H9 (cell line): ENCODE measurements at regions not wholly inside any gene's neighbourhood (a gene's known extent, or its start where the extent isn't known, plus 50 kb on each side); places are given as distances from the start of the nearest gene placed in this dataset.

ENCODE experiments used
- DNase-seq: peaks from one replicate; pipeline ENCODE4 v3.0.0-alpha.2; 2017
- H2AFZ ChIP-seq: one replicate; pipeline ENCODE4 v1.6.1; 2013; ENCODE audit warnings: mild to moderate bottlenecking, low read length, control low read depth, moderate library complexity
- H2AK5ac ChIP-seq: 2 replicates; pipeline ENCODE4 v1.6.1; 2013; ENCODE audit warnings: low read length, control low read depth, mixed read lengths; ENCODE audit not compliant: insufficient read length
- H2BK120ac ChIP-seq: one replicate; pipeline ENCODE4 v1.6.1; 2013; ENCODE audit warnings: low read depth, mild to moderate bottlenecking, low read length, control low read depth, inconsistent platforms; ENCODE audit not compliant: poor library complexity, severe bottlenecking
- H2BK12ac ChIP-seq: 2 replicates; pipeline ENCODE4 v1.6.1; 2013; ENCODE audit warnings: low read length, control low read depth, mixed read lengths, low read depth; ENCODE audit not compliant: insufficient read length
- H2BK15ac ChIP-seq: 2 replicates; pipeline ENCODE4 v1.6.1; 2013; ENCODE audit warnings: low read depth, low read length, control low read depth
- H2BK20ac ChIP-seq: one replicate; pipeline ENCODE4 v1.6.1; 2013; ENCODE audit warnings: low read depth, mild to moderate bottlenecking, low read length, control low read depth, inconsistent platforms; ENCODE audit not compliant: poor library complexity, severe bottlenecking
- H2BK5ac ChIP-seq: 2 replicates; pipeline ENCODE4 v1.6.1; 2013; ENCODE audit warnings: low read length, control low read depth, mixed read lengths; ENCODE audit not compliant: insufficient read length
- H3K14ac ChIP-seq: 2 replicates; pipeline ENCODE4 v1.6.1; 2013; ENCODE audit warnings: low read length, control low read depth; ENCODE audit not compliant: insufficient read depth
- H3K18ac ChIP-seq: 2 replicates; pipeline ENCODE4 v1.6.1; 2013; ENCODE audit warnings: low read depth, mild to moderate bottlenecking, mixed read lengths, low read length, control low read depth; ENCODE audit not compliant: insufficient read length
- H3K23ac ChIP-seq: 2 replicates; pipeline ENCODE4 v1.6.1; 2013; ENCODE audit warnings: low read length, control low read depth, mixed read lengths, low read depth; ENCODE audit not compliant: insufficient read length
- H3K23me2 ChIP-seq: 2 replicates; pipeline ENCODE4 v1.6.1; 2013; ENCODE audit warnings: low read depth, mild to moderate bottlenecking, mixed read lengths, low read length, control low read depth; ENCODE audit not compliant: insufficient read length, poor library complexity, severe bottlenecking
- H3K27ac ChIP-seq: 2 replicates; pipeline ENCODE4 v1.5.1; 2013; ENCODE audit warnings: low read length, control low read depth, mixed read lengths, low read depth; ENCODE audit not compliant: insufficient read length
- H3K27me3 ChIP-seq: 2 replicates; pipeline ENCODE4 v1.6.1; 2013; ENCODE audit warnings: low read length, control low read depth, inconsistent platforms; ENCODE audit not compliant: insufficient read depth
- H3K4ac ChIP-seq: 2 replicates; pipeline ENCODE4 v1.6.1; 2013; ENCODE audit warnings: low read depth, mild to moderate bottlenecking, control low read depth, inconsistent platforms, low read length, moderate library complexity
- H3K4me1 ChIP-seq: 2 replicates; pipeline ENCODE4 v1.6.1; 2013; ENCODE audit warnings: low read length, control low read depth, inconsistent platforms; ENCODE audit not compliant: insufficient read depth
- H3K4me2 ChIP-seq: 2 replicates; pipeline ENCODE4 v1.6.1; 2013; ENCODE audit warnings: low read length, control low read depth, mixed read lengths; ENCODE audit not compliant: insufficient read length, insufficient read depth
- H3K56ac ChIP-seq: 2 replicates; pipeline ENCODE4 v1.6.1; 2013; ENCODE audit warnings: low read depth, mild to moderate bottlenecking, mixed read lengths, low read length, control low read depth; ENCODE audit not compliant: insufficient read length
- H3K79me1 ChIP-seq: 2 replicates; pipeline ENCODE4 v1.6.1; 2013; ENCODE audit warnings: low read depth, mild to moderate bottlenecking, moderate library complexity, low read length, control low read depth, inconsistent platforms; ENCODE audit not compliant: insufficient read depth, poor library complexity, severe bottlenecking
- H3K79me2 ChIP-seq: 2 replicates; pipeline ENCODE4 v1.6.1; 2013; ENCODE audit warnings: low read length, control low read depth, inconsistent platforms; ENCODE audit not compliant: insufficient read depth
- H3K9ac ChIP-seq: 2 replicates; pipeline ENCODE4 v1.6.1; 2013; ENCODE audit warnings: low read length, control low read depth, mixed read lengths; ENCODE audit not compliant: insufficient read length; ENCODE audit errors: extremely low read depth
- H3K9me3 ChIP-seq: one replicate; pipeline ENCODE4 v1.6.1; 2013; ENCODE audit warnings: low read depth, low read length, inconsistent platforms; ENCODE audit not compliant: control insufficient read depth
- H3T11ph ChIP-seq: one replicate; pipeline ENCODE4 v1.6.1; 2013; ENCODE audit warnings: mild to moderate bottlenecking, low read length, control low read depth, inconsistent platforms
- H4K20me1 ChIP-seq: one replicate; pipeline ENCODE4 v1.6.1; 2013; ENCODE audit not compliant: control insufficient read depth, insufficient read length, insufficient read depth
- H4K5ac ChIP-seq: 2 replicates; pipeline ENCODE4 v1.6.1; 2013; ENCODE audit warnings: low read depth, mild to moderate bottlenecking, mixed read lengths, low read length, control low read depth; ENCODE audit not compliant: insufficient read length
- H4K8ac ChIP-seq: replicated peaks from 2 replicates; pipeline ENCODE4 v1.6.1; 2013; ENCODE audit warnings: low read length, control low read depth, mixed read lengths, low read depth; ENCODE audit not compliant: insufficient read length
- H4K91ac ChIP-seq: 2 replicates; pipeline ENCODE4 v1.6.1; 2013; ENCODE audit warnings: low read depth, mild to moderate bottlenecking, moderate library complexity, mixed read lengths, low read length, control low read depth; ENCODE audit not compliant: insufficient read length
- H3K27ac Mint-ChIP-seq, 3 experiments: 2 replicates in 2 of 3; 3 replicates in 1 of 3; pipeline ENCODE4 v1.8.0; 2020 to 2021; ENCODE audit warnings: mixed read lengths in 3 of 3, mild to moderate bottlenecking in 1 of 3, moderate library complexity in 1 of 3
- H3K27me3 Mint-ChIP-seq: 2 replicates; pipeline ENCODE4 v1.8.0; 2021; ENCODE audit warnings: low read depth, mild to moderate bottlenecking, moderate library complexity, mixed read lengths
- H3K36me3 Mint-ChIP-seq, 3 experiments: 2 replicates in 2 of 3; 3 replicates in 1 of 3; pipeline ENCODE4 v1.8.0; 2020 to 2021; ENCODE audit warnings: low read depth in 3 of 3, mixed read lengths in 3 of 3; ENCODE audit not compliant: insufficient read depth in 1 of 3
- H3K4me1 Mint-ChIP-seq, 2 experiments: 2 replicates each; pipeline ENCODE4 v1.8.0; 2020; ENCODE audit warnings: mixed read lengths in 2 of 2
- H3K4me3 Mint-ChIP-seq, 2 experiments: 2 replicates in 1 of 2; 3 replicates in 1 of 2; pipeline ENCODE4 v1.8.0; 2020 to 2021; ENCODE audit warnings: mild to moderate bottlenecking in 2 of 2, mixed read lengths in 2 of 2, moderate library complexity in 1 of 2
- H3K9me3 Mint-ChIP-seq, 2 experiments: 2 replicates in 1 of 2; 3 replicates in 1 of 2; pipeline ENCODE4 v1.8.0; 2020; ENCODE audit warnings: mild to moderate bottlenecking in 2 of 2, mixed read lengths in 2 of 2, moderate library complexity in 1 of 2
- WGBS: extraction: QIAGEN DNeasy Blood & Tissue Kit; methylation state at CpG from one replicate; pipeline ENCODE4 v1.1.7; 2013; ENCODE audit warnings: missing lambda C conversion rate, low lambda C conversion rate, mixed read lengths; ENCODE audit not compliant: insufficient read length; ENCODE audit errors: extremely low coverage; 5-methylcytosine and 5-hydroxymethylcytosine counted together
- TF ChIP-seq, protein P1 (sequence below): fragments of 200-600 bp; sonication (generic); conservative IDR thresholded peaks from 3 replicates; pipeline ENCODE4 v1.8.0; 2021; ENCODE audit warnings: antibody characterized with exemption, mild to moderate bottlenecking

DNA sequence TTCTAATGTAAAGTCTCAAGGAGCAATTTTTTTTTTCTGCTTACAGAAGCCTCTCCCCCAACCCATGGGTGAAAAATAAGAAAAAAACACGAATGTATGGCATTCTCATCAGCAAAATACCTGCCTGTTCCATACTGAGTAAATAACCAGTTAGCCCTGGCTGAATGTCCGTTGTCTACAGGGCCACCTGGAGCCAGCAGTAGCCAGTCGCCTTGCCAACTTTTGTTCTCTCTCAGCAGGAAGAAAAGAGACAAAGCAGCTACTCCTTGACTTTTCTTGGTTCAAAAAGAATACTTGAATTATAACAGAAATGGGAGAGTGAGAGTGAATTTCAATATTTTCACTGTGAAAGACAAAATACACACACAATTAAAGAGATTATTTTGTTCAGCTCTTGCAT, 532.9 kb upstream of the CRIM1 start:
- no peak overlapping the region for H3K4ac ChIP-seq
- H4K8ac ChIP-seq: no peak overlapping the region
- Mint-ChIP-seq H3K36me3 (no peaks in the 10 kb centered on the region), H3K4me1 (peaks cover 62 to 64% of the 10 kb centered on the region in 2 experiments), H3K9me3 (no peaks in the 10 kb centered on the region), H3K4me3 (peak overlapping the region in 1 of 2 experiments; percentile 0; a peak in 1 of 5 replicates), H3K27ac (peak overlapping the region; percentile 84 to 94 (median 89); a peak in 6 of 7 replicates), H3K27me3 (no peaks in the 10 kb centered on the region)
- H3K9ac ChIP-seq: no peak overlapping the region
- no peak overlapping the region for H3K56ac ChIP-seq
- no peak overlapping the region for H2BK12ac ChIP-seq
- H2BK20ac ChIP-seq: no peak overlapping the region
- H3K23ac ChIP-seq: no peak overlapping the region
- no peaks in the 10 kb centered on the region for H3K27me3 ChIP-seq
- H4K20me1 ChIP-seq: no peaks in the 10 kb centered on the region
- no peak overlapping the region for H3K27ac ChIP-seq
- peaks cover 9% of the 10 kb centered on the region for H3K4me1 ChIP-seq
- H3K79me1 ChIP-seq: no peaks in the 10 kb centered on the region
- H2BK5ac ChIP-seq: no peak overlapping the region
- TF ChIP-seq, protein P1, sequence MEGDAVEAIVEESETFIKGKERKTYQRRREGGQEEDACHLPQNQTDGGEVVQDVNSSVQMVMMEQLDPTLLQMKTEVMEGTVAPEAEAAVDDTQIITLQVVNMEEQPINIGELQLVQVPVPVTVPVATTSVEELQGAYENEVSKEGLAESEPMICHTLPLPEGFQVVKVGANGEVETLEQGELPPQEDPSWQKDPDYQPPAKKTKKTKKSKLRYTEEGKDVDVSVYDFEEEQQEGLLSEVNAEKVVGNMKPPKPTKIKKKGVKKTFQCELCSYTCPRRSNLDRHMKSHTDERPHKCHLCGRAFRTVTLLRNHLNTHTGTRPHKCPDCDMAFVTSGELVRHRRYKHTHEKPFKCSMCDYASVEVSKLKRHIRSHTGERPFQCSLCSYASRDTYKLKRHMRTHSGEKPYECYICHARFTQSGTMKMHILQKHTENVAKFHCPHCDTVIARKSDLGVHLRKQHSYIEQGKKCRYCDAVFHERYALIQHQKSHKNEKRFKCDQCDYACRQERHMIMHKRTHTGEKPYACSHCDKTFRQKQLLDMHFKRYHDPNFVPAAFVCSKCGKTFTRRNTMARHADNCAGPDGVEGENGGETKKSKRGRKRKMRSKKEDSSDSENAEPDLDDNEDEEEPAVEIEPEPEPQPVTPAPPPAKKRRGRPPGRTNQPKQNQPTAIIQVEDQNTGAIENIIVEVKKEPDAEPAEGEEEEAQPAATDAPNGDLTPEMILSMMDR: no peak
- no peak overlapping the region for H4K91ac ChIP-seq
- no peak overlapping the region for H3K18ac ChIP-seq
- H3K23me2 ChIP-seq: no peaks in the 10 kb centered on the region
- H2AK5ac ChIP-seq: no peak overlapping the region
- H2BK120ac ChIP-seq: no peak overlapping the region
- H3K79me2 ChIP-seq: no peaks in the 10 kb centered on the region
- H3K14ac ChIP-seq: no peak overlapping the region
- no peak overlapping the region for H4K5ac ChIP-seq
- H2AFZ ChIP-seq: no peak overlapping the region
- DNase-seq: peak; percentile 66
- H3K4me2 ChIP-seq: no peak overlapping the region
- no peak overlapping the region for H2BK15ac ChIP-seq
- no peaks in the 10 kb centered on the region for H3K9me3 ChIP-seq
- H3T11ph ChIP-seq: no peak overlapping the region
- WGBS: no CpG with 5 or more reads among the region's 3 CpGs
